Esophagus squamous epithelium (tissue), 5 donors: ENCODE measurements at regions not wholly inside any gene's neighbourhood (a gene's known extent, or its start where the extent isn't known, plus 50 kb on each side); places are given as distances from the start of the nearest gene placed in this dataset.

ENCODE experiments used
- DNase-seq: peaks from one replicate; lab custom pipeline; 2025; lab: John Stamatoyannopoulos, UW
- H3K27ac ChIP-seq, 4 donors: fragments of 200-600 bp; sonication (generic); one replicate each; pipeline ENCODE4 v1.5.1; 2016 to 2019; ENCODE audit warnings: mild to moderate bottlenecking in 1 of 4
- H3K27me3 ChIP-seq, 4 donors: fragments of 200-600 bp; sonication (generic); 1 replicate in 3 of 4; 2 replicates in 1 of 4; pipeline versions ENCODE4 v1.5.1 to v1.6.0; 2017 to 2021; ENCODE audit warnings: antibody characterized with exemption in 1 of 4
- H3K36me3 ChIP-seq, 3 donors: fragments of 200-600 bp; sonication (generic); one replicate each; pipeline ENCODE4 v1.5.1; 2016 to 2019
- H3K4me1 ChIP-seq, 3 donors: fragments of 200-600 bp; sonication (generic); one replicate each; pipeline ENCODE4 v1.5.1; 2017 to 2019
- H3K4me3 ChIP-seq, 4 donors: fragments of 200-600 bp; sonication (generic); 1 replicate in 3 of 4; 2 replicates in 1 of 4; pipeline ENCODE4 v1.5.1; 2016 to 2019; ENCODE audit warnings: mild to moderate bottlenecking in 2 of 4, moderate library complexity in 1 of 4
- H3K9me3 ChIP-seq, 3 donors: fragments of 200-600 bp; sonication (generic); one replicate each; pipeline ENCODE4 v1.5.1; 2016 to 2019
- CTCF ChIP-seq, 6 experiments: fragments of 450-650 bp in 4 of 6; fragments of 200-600 bp in 2 of 6; sonication (generic) in 2 of 6; IDR thresholded peaks; one replicate each; pipeline ENCODE4 v1.5.1; 2016 to 2019; ENCODE audit warnings: antibody characterized with exemption in 6 of 6, mild to moderate bottlenecking in 4 of 6, moderate library complexity in 4 of 6
- POLR2A ChIP-seq, 4 donors: fragments of 450-650 bp; IDR thresholded peaks; one replicate each; pipeline ENCODE4 v1.6.1; 2017; ENCODE audit warnings: antibody characterized with exemption in 4 of 4, mild to moderate bottlenecking in 4 of 4, moderate library complexity in 3 of 4
- WGBS, 2 donors: methylation state at CpG; one replicate each; pipeline ENCODE4 v1.1.5; 2018; 5-methylcytosine and 5-hydroxymethylcytosine counted together
- intact Hi-C: fragments of 100-400 bp; cut with DNase I; formaldehyde crosslinking; loops from one replicate; pipeline ENCODE4 v1.15.0; 2022
- donor health status: DM: yes; HTN: yes; CAD: no.

GRCh38 chr13:73974051-73974450, 160.2 kb downstream of the KLF12 start:
- H3K36me3 ChIP-seq, result no peaks in the 10 kb centered on the region
- intact Hi-C loops, result no loop called here
- 67 to 72% methylated on average over 2 of the region's 2 CpGs for WGBS, 2 donors
- no peak overlapping the region for H3K4me3 ChIP-seq
- no peaks in the 10 kb centered on the region for H3K27me3 ChIP-seq
- no peaks in the 10 kb centered on the region for H3K4me1 ChIP-seq
- H3K27ac ChIP-seq, result no peak overlapping the region
- TF ChIP-seq CTCF (IDR thresholded peaks at IDR 0.05) (no peak), POLR2A (IDR thresholded peaks at IDR 0.05) (no peak)
- H3K9me3 ChIP-seq, result no peaks in the 10 kb centered on the region
- DNase-seq, result no peak

- H3K27me3 ChIP-seq, result no peaks in the 10 kb centered on the region
- 81 to 95% methylated on average over 2 of the region's 2 CpGs for WGBS, 2 donors
- H3K4me3 ChIP-seq, result no peak overlapping the region
- no peaks in the 10 kb centered on the region for H3K36me3 ChIP-seq
- no peaks in the 10 kb centered on the region for H3K4me1 ChIP-seq
- TF ChIP-seq CTCF (IDR thresholded peaks at IDR 0.05) (no peak), POLR2A (IDR thresholded peaks at IDR 0.05) (no peak)
- no peak for DNase-seq
- intact Hi-C loops, result no loop called here
- no peaks in the 10 kb centered on the region for H3K9me3 ChIP-seq
- H3K27ac ChIP-seq, result no peak overlapping the region
Measured at GRCh38 chr13:73973156-73973555, 161.0 kb downstream of the KLF12 start.

- Histone ChIP-seq H3K4me1 (no peaks in the 10 kb centered on the region), H3K4me3 (no peak overlapping the region), H3K36me3 (no peaks in the 10 kb centered on the region), H3K27ac (no peak overlapping the region), H3K27me3 (no peaks in the 10 kb centered on the region), H3K9me3 (no peaks in the 10 kb centered on the region)
- 74 to 84% methylated on average over 7 of the region's 7 CpGs for WGBS, 2 donors
- no peak for DNase-seq
- intact Hi-C loops, result no loop called here
- TF ChIP-seq CTCF (IDR thresholded peaks at IDR 0.05) (no peak), POLR2A (IDR thresholded peaks at IDR 0.05) (no peak)
Measured at GRCh38 chr13:73972545-73972944, 161.7 kb downstream of the KLF12 start.

DNA sequence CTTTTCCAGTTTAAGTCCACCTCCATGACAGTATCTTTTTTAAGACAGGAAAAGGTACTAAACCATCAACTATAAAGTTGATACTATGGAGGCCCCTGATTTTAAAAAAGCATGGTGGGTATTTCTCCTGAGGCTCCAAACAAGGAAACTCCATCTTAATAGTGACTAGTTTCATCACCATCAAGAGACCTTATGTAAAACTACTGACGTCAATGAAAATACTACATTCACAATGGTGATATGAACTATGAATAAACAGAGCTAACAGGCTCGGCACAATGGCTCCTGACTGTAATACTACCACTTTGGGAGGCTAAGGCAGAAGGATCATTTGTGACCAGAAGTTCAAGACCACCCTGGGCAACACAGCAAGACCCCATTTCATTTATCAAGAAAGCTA, 162.7 kb downstream of the KLF12 start:
- TF ChIP-seq POLR2A (IDR thresholded peaks at IDR 0.05) (no peak), CTCF (IDR thresholded peaks at IDR 0.05) (no peak)
- 65 to 81% methylated on average over 2 of the region's 2 CpGs for WGBS, 2 donors
- DNase-seq, result no peak

GRCh38 chr13:73970421-73971055, 163.7 kb downstream of the KLF12 start:
- no peaks in the 10 kb centered on the region for H3K27me3 ChIP-seq
- intact Hi-C loops, result no loop called here
- DNase-seq, result no peak
- H3K27ac ChIP-seq, result no peak overlapping the region
- H3K4me3 ChIP-seq, result no peak overlapping the region
- no peaks in the 10 kb centered on the region for H3K4me1 ChIP-seq
- H3K9me3 ChIP-seq, result no peaks in the 10 kb centered on the region
- TF ChIP-seq CTCF (IDR thresholded peaks at IDR 0.05) (no peak), POLR2A (IDR thresholded peaks at IDR 0.05) (no peak)
- H3K36me3 ChIP-seq, result no peaks in the 10 kb centered on the region
- WGBS, 2 donors, result 64 to 81% methylated on average over 5 to 6 of the region's 7 CpGs

More for the DNA sequence above, 162.7 kb downstream of the KLF12 start:
- Histone ChIP-seq H3K4me3 (no peak overlapping the region), H3K36me3 (no peaks in the 10 kb centered on the region), H3K27ac (no peak overlapping the region), H3K9me3 (no peaks in the 10 kb centered on the region), H3K4me1 (no peaks in the 10 kb centered on the region), H3K27me3 (no peaks in the 10 kb centered on the region)
- intact Hi-C loops, result no loop called here
